ENCODE measurements at regions not wholly inside any gene's neighbourhood (a gene's known extent, or its start where the extent isn't known, plus 50 kb on each side); places are given as distances from the start of the nearest gene placed in this dataset.

- H3K4me1 ChIP-seq (ENCODE audit: control insufficient read depth, insufficient read depth, low read length, poor library complexity, severe bottlenecking): no peaks in the 10 kb centered on the region
- ATAC-seq (ENCODE audit: low read depth in 2 of 2) (no peak), DNase-seq (no peak)
- H3K9me3 ChIP-seq (ENCODE audit: control insufficient read depth in 2 of 2, low read length in 2 of 2): no peaks in the 10 kb centered on the region
- H3K9me3 Mint-ChIP-seq: peaks cover 0 to 2% (median 0%) of the 10 kb centered on the region in 7 donors
- no peak overlapping the region for H3K4me3 ChIP-seq (ENCODE audit: low read depth, low read length)
- H3K27ac Mint-ChIP-seq: no peak overlapping the region
- H3K27me3 Mint-ChIP-seq: peaks cover 14% of the 10 kb centered on the region
- H3K4me1 Mint-ChIP-seq: no peaks in the 10 kb centered on the region
- no peak overlapping the region for H3K4me3 Mint-ChIP-seq
- H3K36me3 Mint-ChIP-seq: no peaks in the 10 kb centered on the region
- H3K27me3 ChIP-seq (ENCODE audit: control insufficient read depth, insufficient read depth, low read length): peaks cover 16% of the 10 kb centered on the region
- no peak overlapping the region for H3K27ac ChIP-seq (ENCODE audit: insufficient read depth, low read length, poor library complexity, severe bottlenecking)
- H3K36me3 ChIP-seq (ENCODE audit: control insufficient read depth, insufficient read depth, low read length): no peaks in the 10 kb centered on the region
These were observed 60.7 kb upstream of the RAPGEF2 start for GRCh38 chr4:159042097-159042605.

GRCh38 chr4:159042868-159043267, 60.0 kb upstream of the RAPGEF2 start:
- Histone ChIP-seq H3K36me3 (ENCODE audit: control insufficient read depth, insufficient read depth, low read length) (no peaks in the 10 kb centered on the region), H3K4me3 (ENCODE audit: low read depth, low read length) (no peak overlapping the region), H3K27ac (ENCODE audit: insufficient read depth, low read length, poor library complexity, severe bottlenecking) (no peak overlapping the region), H3K27me3 (ENCODE audit: control insufficient read depth, insufficient read depth, low read length) (peaks cover 16% of the 10 kb centered on the region), H3K4me1 (ENCODE audit: control insufficient read depth, insufficient read depth, low read length, poor library complexity, severe bottlenecking) (no peaks in the 10 kb centered on the region), H3K9me3 (ENCODE audit: control insufficient read depth in 2 of 2, low read length in 2 of 2) (no peaks in the 10 kb centered on the region)
- Mint-ChIP-seq H3K27ac (no peak overlapping the region), H3K4me3 (no peak overlapping the region), H3K36me3 (no peaks in the 10 kb centered on the region), H3K27me3 (peaks cover 13% of the 10 kb centered on the region), H3K4me1 (peaks cover 0 to 4% (median 0%) of the 10 kb centered on the region in 4 donors), H3K9me3 (peaks cover 0 to 3% (median 0%) of the 10 kb centered on the region in 7 donors)
- DNase-seq: no peak
- no peak for ATAC-seq (ENCODE audit: low read depth in 2 of 2)

- H3K36me3 ChIP-seq (ENCODE audit: control insufficient read depth, insufficient read depth, low read length): no peaks in the 10 kb centered on the region
- Mint-ChIP-seq H3K36me3 (no peaks in the 10 kb centered on the region), H3K27me3 (peaks cover 6% of the 10 kb centered on the region), H3K9me3 (peaks cover 0 to 3% (median 0%) of the 10 kb centered on the region in 7 donors), H3K27ac (no peak overlapping the region), H3K4me3 (no peak overlapping the region), H3K4me1 (peaks cover 0 to 4% (median 0%) of the 10 kb centered on the region in 4 donors)
- no peak for DNase-seq
- H3K27ac ChIP-seq (ENCODE audit: insufficient read depth, low read length, poor library complexity, severe bottlenecking): no peak overlapping the region
- no peak for ATAC-seq (ENCODE audit: low read depth in 2 of 2)
- H3K4me1 ChIP-seq (ENCODE audit: control insufficient read depth, insufficient read depth, low read length, poor library complexity, severe bottlenecking): no peaks in the 10 kb centered on the region
- peaks cover 10% of the 10 kb centered on the region for H3K27me3 ChIP-seq (ENCODE audit: control insufficient read depth, insufficient read depth, low read length)
- H3K9me3 ChIP-seq (ENCODE audit: control insufficient read depth in 2 of 2, low read length in 2 of 2): no peaks in the 10 kb centered on the region
- H3K4me3 ChIP-seq (ENCODE audit: low read depth, low read length): no peak overlapping the region
These were observed 59.0 kb upstream of the RAPGEF2 start for GRCh38 chr4:159043861-159044260.

GRCh38 chr4:159045321-159045720, 57.6 kb upstream of the RAPGEF2 start:
- ATAC-seq (ENCODE audit: low read depth in 2 of 2) (no peak), DNase-seq (no peak)
- no peaks in the 10 kb centered on the region for H3K4me1 ChIP-seq (ENCODE audit: control insufficient read depth, insufficient read depth, low read length, poor library complexity, severe bottlenecking)
- H3K4me3 ChIP-seq (ENCODE audit: low read depth, low read length): no peak overlapping the region
- Mint-ChIP-seq H3K36me3 (no peaks in the 10 kb centered on the region), H3K4me1 (peaks cover 0 to 4% (median 0%) of the 10 kb centered on the region in 4 donors), H3K9me3 (peaks cover 0 to 3% (median 0%) of the 10 kb centered on the region in 7 donors), H3K27me3 (peaks cover 6% of the 10 kb centered on the region), H3K27ac (no peak overlapping the region), H3K4me3 (no peak overlapping the region)
- H3K27ac ChIP-seq (ENCODE audit: insufficient read depth, low read length, poor library complexity, severe bottlenecking): no peak overlapping the region
- H3K27me3 ChIP-seq (ENCODE audit: control insufficient read depth, insufficient read depth, low read length): peaks cover 6% of the 10 kb centered on the region
- H3K36me3 ChIP-seq (ENCODE audit: control insufficient read depth, insufficient read depth, low read length): no peaks in the 10 kb centered on the region
- no peaks in the 10 kb centered on the region for H3K9me3 ChIP-seq (ENCODE audit: control insufficient read depth in 2 of 2, low read length in 2 of 2)

- peaks cover 3% of the 10 kb centered on the region for H3K27me3 ChIP-seq (ENCODE audit: control insufficient read depth, insufficient read depth, low read length)
- DNase-seq: no peak
- no peak overlapping the region for H3K27ac ChIP-seq (ENCODE audit: insufficient read depth, low read length, poor library complexity, severe bottlenecking)
- no peak overlapping the region for H3K4me3 ChIP-seq (ENCODE audit: low read depth, low read length)
- H3K4me1 Mint-ChIP-seq: peaks cover 0 to 5% (median 0%) of the 10 kb centered on the region in 4 donors
- no peak overlapping the region for H3K27ac Mint-ChIP-seq
- no peaks in the 10 kb centered on the region for H3K36me3 Mint-ChIP-seq
- H3K9me3 ChIP-seq (ENCODE audit: control insufficient read depth in 2 of 2, low read length in 2 of 2): no peaks in the 10 kb centered on the region
- ATAC-seq (ENCODE audit: low read depth in 2 of 2): no peak
- peaks cover 10% of the 10 kb centered on the region for H3K27me3 Mint-ChIP-seq
- no peaks in the 10 kb centered on the region for H3K4me1 ChIP-seq (ENCODE audit: control insufficient read depth, insufficient read depth, low read length, poor library complexity, severe bottlenecking)
- no peak overlapping the region for H3K4me3 Mint-ChIP-seq
- H3K9me3 Mint-ChIP-seq: peaks cover 0 to 3% (median 0%) of the 10 kb centered on the region in 7 donors
- no peaks in the 10 kb centered on the region for H3K36me3 ChIP-seq (ENCODE audit: control insufficient read depth, insufficient read depth, low read length)
These were observed 56.2 kb upstream of the RAPGEF2 start for GRCh38 chr4:159046683-159047082.

GRCh38 chr4:159047478-159048165, 55.3 kb upstream of the RAPGEF2 start:
- ATAC-seq (ENCODE audit: low read depth in 2 of 2) (peak; percentile 28 to 56), DNase-seq (peak in 1 of 3 donors; percentile 76)
- peaks cover 0 to 3% (median 0%) of the 10 kb centered on the region in 7 donors for H3K9me3 Mint-ChIP-seq
- Histone ChIP-seq H3K9me3 (ENCODE audit: control insufficient read depth in 2 of 2, low read length in 2 of 2) (no peaks in the 10 kb centered on the region), H3K4me3 (ENCODE audit: low read depth, low read length) (no peak overlapping the region), H3K27ac (ENCODE audit: insufficient read depth, low read length, poor library complexity, severe bottlenecking) (no peak overlapping the region), H3K36me3 (ENCODE audit: control insufficient read depth, insufficient read depth, low read length) (no peaks in the 10 kb centered on the region), H3K4me1 (ENCODE audit: control insufficient read depth, insufficient read depth, low read length, poor library complexity, severe bottlenecking) (no peaks in the 10 kb centered on the region), H3K27me3 (ENCODE audit: control insufficient read depth, insufficient read depth, low read length) (no peaks in the 10 kb centered on the region)
- peaks cover 6% of the 10 kb centered on the region for H3K27me3 Mint-ChIP-seq
- H3K4me3 Mint-ChIP-seq: no peak overlapping the region
- peak overlapping the region in 1 of 3 donors; percentile 52 for H3K27ac Mint-ChIP-seq
- H3K4me1 Mint-ChIP-seq: peaks cover 0 to 9% (median 0%) of the 10 kb centered on the region in 4 donors
- H3K36me3 Mint-ChIP-seq: no peaks in the 10 kb centered on the region

GRCh38 chr4:159048166-159048886, 54.6 kb upstream of the RAPGEF2 start:
- ATAC-seq (ENCODE audit: low read depth in 2 of 2): no peak
- no peak for DNase-seq
- Histone ChIP-seq H3K4me3 (ENCODE audit: low read depth, low read length) (no peak overlapping the region), H3K4me1 (ENCODE audit: control insufficient read depth, insufficient read depth, low read length, poor library complexity, severe bottlenecking) (no peaks in the 10 kb centered on the region), H3K9me3 (ENCODE audit: control insufficient read depth in 2 of 2, low read length in 2 of 2) (no peaks in the 10 kb centered on the region), H3K27me3 (ENCODE audit: control insufficient read depth, insufficient read depth, low read length) (no peaks in the 10 kb centered on the region), H3K36me3 (ENCODE audit: control insufficient read depth, insufficient read depth, low read length) (no peaks in the 10 kb centered on the region), H3K27ac (ENCODE audit: insufficient read depth, low read length, poor library complexity, severe bottlenecking) (no peak overlapping the region)
- Mint-ChIP-seq H3K9me3 (peaks cover 0 to 3% (median 0%) of the 10 kb centered on the region in 7 donors), H3K27ac (no peak overlapping the region), H3K36me3 (no peaks in the 10 kb centered on the region), H3K4me3 (no peak overlapping the region), H3K27me3 (peaks cover 6% of the 10 kb centered on the region), H3K4me1 (peaks cover 0 to 9% (median 0%) of the 10 kb centered on the region in 4 donors)

Measured in CD4-positive, CD25-positive, alpha-beta regulatory T cell (primary cell).